ENCODE measurements at regions not wholly inside any gene's neighbourhood (a gene's known extent, or its start where the extent isn't known, plus 50 kb on each side); places are given as distances from the start of the nearest gene placed in this dataset.

GRCh38 chr2:60290509-60290908 lies 262.9 kb downstream of the BCL11A start:
- no peak for DNase-seq

- no peak for DNase-seq
Observed at GRCh38 chr2:60285626-60286316, 267.7 kb downstream of the BCL11A start.

- DNase-seq: no peak
Observed at GRCh38 chr2:60283626-60284025, 269.8 kb downstream of the BCL11A start.

GRCh38 chr2:60282886-60283285 lies 270.6 kb downstream of the BCL11A start:
- DNase-seq: no peak

GRCh38 chr2:60281730-60282129 lies 271.7 kb downstream of the BCL11A start:
- no peak for DNase-seq

- DNase-seq: no peak
Observed at GRCh38 chr2:60280238-60280637, 273.2 kb downstream of the BCL11A start.

- no peak for DNase-seq
Observed at GRCh38 chr2:60278906-60279305, 274.5 kb downstream of the BCL11A start.

- no peak for DNase-seq
Observed at GRCh38 chr2:60275958-60276357, 277.5 kb downstream of the BCL11A start.

- DNase-seq: no peak
Observed at GRCh38 chr2:60273836-60274235, 279.6 kb downstream of the BCL11A start.

GRCh38 chr2:60271713-60272112 lies 281.7 kb downstream of the BCL11A start:
- DNase-seq: no peak

GRCh38 chr2:60271131-60271530 lies 282.3 kb downstream of the BCL11A start:
- DNase-seq: no peak

GRCh38 chr2:60268661-60269060 lies 284.8 kb downstream of the BCL11A start:
- DNase-seq: no peak

- DNase-seq: no peak
Observed at GRCh38 chr2:60268032-60268431, 285.4 kb downstream of the BCL11A start.

GRCh38 chr2:60267122-60267521 lies 286.3 kb downstream of the BCL11A start:
- DNase-seq: peak in 1 of 2 experiments; percentile 32

GRCh38 chr2:60262178-60262577 lies 291.3 kb downstream of the BCL11A start:
- peak; percentile 22 to 31 for DNase-seq

GRCh38 chr2:60260639-60261296 lies 292.7 kb downstream of the BCL11A start:
- no peak for DNase-seq

GRCh38 chr2:60259781-60260180 lies 293.7 kb downstream of the BCL11A start:
- DNase-seq: no peak

- no peak for DNase-seq
Observed at GRCh38 chr2:60252581-60253150, 300.8 kb downstream of the BCL11A start.

GRCh38 chr2:60251247-60251646 lies 302.2 kb downstream of the BCL11A start:
- no peak for DNase-seq

GRCh38 chr2:60249879-60250278 lies 303.6 kb downstream of the BCL11A start:
- no peak for DNase-seq

- no peak for DNase-seq
Observed at GRCh38 chr2:60247471-60247870, 306.0 kb downstream of the BCL11A start.

- no peak for DNase-seq
Observed at GRCh38 chr2:60246583-60246982, 306.9 kb downstream of the BCL11A start.

GRCh38 chr2:60234274-60234986 lies 319.0 kb downstream of the BCL11A start:
- no peak for DNase-seq

- no peak for DNase-seq
Observed at GRCh38 chr2:60230596-60230995, 322.9 kb downstream of the BCL11A start.
